DMS53 (cell line): ENCODE measurements at regions not wholly inside any gene's neighbourhood (a gene's known extent, or its start where the extent isn't known, plus 50 kb on each side); places are given as distances from the start of the nearest gene placed in this dataset.

Experiments
- DNase-seq: peaks from one replicate; lab custom pipeline; 2025; lab: John Stamatoyannopoulos, UW

GRCh38 chr14:65877166-65877565 lies 464.6 kb downstream of the FUT8 start:
- DNase-seq, result no peak

GRCh38 chr14:65877624-65878023 lies 465.1 kb downstream of the FUT8 start:
- DNase-seq, result no peak

GRCh38 chr14:65878586-65878985 lies 466.1 kb downstream of the FUT8 start:
- no peak for DNase-seq

- peak; percentile 12 for DNase-seq
Observed at GRCh38 chr14:65879248-65880009, 466.9 kb downstream of the FUT8 start.

- no peak for DNase-seq
Observed at GRCh38 chr14:65880507-65880906, 468.0 kb downstream of the FUT8 start.

GRCh38 chr14:65881642-65882041 lies 469.1 kb downstream of the FUT8 start:
- no peak for DNase-seq

GRCh38 chr14:65888677-65889076 lies 476.1 kb downstream of the FUT8 start:
- no peak for DNase-seq

GRCh38 chr14:65892315-65892714 lies 479.8 kb downstream of the FUT8 start:
- no peak for DNase-seq

GRCh38 chr14:65900164-65900563 lies 487.6 kb downstream of the FUT8 start:
- DNase-seq, result no peak

GRCh38 chr14:65901595-65901994 lies 489.1 kb downstream of the FUT8 start:
- no peak for DNase-seq

GRCh38 chr14:65904988-65905387 lies 492.5 kb downstream of the FUT8 start:
- no peak for DNase-seq

GRCh38 chr14:65906344-65906743 lies 493.8 kb downstream of the FUT8 start:
- no peak for DNase-seq

GRCh38 chr14:65906948-65907347 lies 494.4 kb downstream of the FUT8 start:
- DNase-seq, result no peak

GRCh38 chr14:65910108-65910786 lies 497.7 kb downstream of the FUT8 start:
- DNase-seq, result peak; percentile 4

GRCh38 chr14:65915125-65915524 lies 502.6 kb downstream of the FUT8 start:
- DNase-seq, result no peak

- no peak for DNase-seq
Observed at GRCh38 chr14:65916055-65916454, 503.5 kb downstream of the FUT8 start.

GRCh38 chr14:65920996-65921395 lies 508.5 kb downstream of the FUT8 start:
- no peak for DNase-seq

GRCh38 chr14:65922142-65922541 lies 509.6 kb downstream of the FUT8 start:
- DNase-seq, result no peak

- no peak for DNase-seq
Observed at GRCh38 chr14:65926504-65926903, 514.0 kb downstream of the FUT8 start.

GRCh38 chr14:65926935-65927700 lies 514.6 kb downstream of the FUT8 start:
- no peak for DNase-seq

GRCh38 chr14:65927931-65928356 lies 515.4 kb downstream of the FUT8 start:
- peak; percentile 10 for DNase-seq

GRCh38 chr14:65928995-65929394 lies 516.5 kb downstream of the FUT8 start:
- no peak for DNase-seq
